SK-N-SH treated with all-trans-retinoic acid at 6 μM for 48 hours (cell line): ENCODE measurements at regions not wholly inside any gene's neighbourhood (a gene's known extent, or its start where the extent isn't known, plus 50 kb on each side); places are given as distances from the start of the nearest gene placed in this dataset.

Source experiments
- ARNTL ChIP-seq: fragments of 450-650 bp; formaldehyde crosslinking; IDR thresholded peaks from 2 replicates; pipeline ENCODE4 v1.5.0; 2020; ENCODE audit warnings: low read depth, mild to moderate bottlenecking, moderate library complexity, borderline replicate concordance
- CREB5 ChIP-seq: fragments of 250-450 bp; sonication (Bioruptor Pico); IDR thresholded peaks from 2 replicates; pipeline ENCODE4 v1.5.1; 2020; ENCODE audit warnings: low read depth, mild to moderate bottlenecking, moderate library complexity
- GLIS3 ChIP-seq: fragments of 250-450 bp; sonication (Bioruptor Pico); IDR thresholded peaks from 2 replicates; pipeline ENCODE4 v1.5.0; 2020; ENCODE audit warnings: mild to moderate bottlenecking, moderate library complexity
- PPARA ChIP-seq: fragments of 250-450 bp; sonication (Bioruptor Pico); IDR thresholded peaks from 2 replicates; pipeline ENCODE4 v1.5.0; 2020; ENCODE audit warnings: mild to moderate bottlenecking, borderline replicate concordance
- TOX ChIP-seq: fragments of 250-450 bp; sonication (Bioruptor Pico); IDR thresholded peaks from 2 replicates; pipeline ENCODE4 v1.8.0; 2021; ENCODE audit warnings: mild to moderate bottlenecking, moderate library complexity, borderline replicate concordance
- ZFP3 ChIP-seq: fragments of 250-450 bp; sonication (Bioruptor Pico); IDR thresholded peaks from 2 replicates; pipeline ENCODE4 v1.5.0; 2020; ENCODE audit warnings: mild to moderate bottlenecking, moderate library complexity
- ZNF565 ChIP-seq: fragments of 450-650 bp; formaldehyde crosslinking; conservative IDR thresholded peaks from 2 replicates; pipeline ENCODE4 v1.5.0; 2020; ENCODE audit warnings: low read depth, mild to moderate bottlenecking, moderate library complexity
- TF ChIP-seq, protein P1 (sequence below): fragments of 250-450 bp; sonication (Bioruptor Pico); IDR thresholded peaks from 2 replicates; pipeline ENCODE4 v1.8.0; 2020; ENCODE audit warnings: mild to moderate bottlenecking, moderate library complexity, borderline replicate concordance

DNA sequence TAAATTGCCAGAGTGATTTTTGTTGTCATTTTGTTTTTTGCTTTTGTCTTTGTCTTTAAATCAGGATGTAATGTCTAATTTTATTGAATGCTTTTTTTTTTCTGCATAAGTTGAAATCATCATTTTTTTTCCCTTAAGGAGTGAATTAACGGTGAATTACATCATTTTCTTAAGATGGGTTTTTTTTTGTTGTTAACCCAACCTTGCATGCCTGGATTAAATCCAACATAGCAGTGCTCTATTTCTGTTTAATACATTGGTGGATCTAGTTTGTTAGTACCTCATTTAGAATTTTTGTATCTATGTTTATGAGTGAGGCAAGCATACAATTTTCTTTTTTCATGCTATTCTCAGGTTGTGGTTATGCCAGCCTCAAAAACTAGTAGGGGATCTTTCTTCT is 186.4 kb upstream of the TMC3 start:
- TF ChIP-seq GLIS3 (CRISPR knock-in tag) (no peak), ARNTL (CRISPR knock-in tag) (no peak), PPARA (CRISPR knock-in tag) (no peak), ZFP3 (CRISPR knock-in tag) (no peak), TOX (CRISPR knock-in tag) (no peak), ZNF565 (CRISPR knock-in tag) (no peak), CREB5 (CRISPR knock-in tag) (no peak)
- TF ChIP-seq, protein P1, sequence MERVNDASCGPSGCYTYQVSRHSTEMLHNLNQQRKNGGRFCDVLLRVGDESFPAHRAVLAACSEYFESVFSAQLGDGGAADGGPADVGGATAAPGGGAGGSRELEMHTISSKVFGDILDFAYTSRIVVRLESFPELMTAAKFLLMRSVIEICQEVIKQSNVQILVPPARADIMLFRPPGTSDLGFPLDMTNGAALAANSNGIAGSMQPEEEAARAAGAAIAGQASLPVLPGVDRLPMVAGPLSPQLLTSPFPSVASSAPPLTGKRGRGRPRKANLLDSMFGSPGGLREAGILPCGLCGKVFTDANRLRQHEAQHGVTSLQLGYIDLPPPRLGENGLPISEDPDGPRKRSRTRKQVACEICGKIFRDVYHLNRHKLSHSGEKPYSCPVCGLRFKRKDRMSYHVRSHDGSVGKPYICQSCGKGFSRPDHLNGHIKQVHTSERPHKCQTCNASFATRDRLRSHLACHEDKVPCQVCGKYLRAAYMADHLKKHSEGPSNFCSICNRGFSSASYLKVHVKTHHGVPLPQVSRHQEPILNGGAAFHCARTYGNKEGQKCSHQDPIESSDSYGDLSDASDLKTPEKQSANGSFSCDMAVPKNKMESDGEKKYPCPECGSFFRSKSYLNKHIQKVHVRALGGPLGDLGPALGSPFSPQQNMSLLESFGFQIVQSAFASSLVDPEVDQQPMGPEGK = no peak
